Brain microvascular endothelial cell (primary cell): ENCODE measurements at regions not wholly inside any gene's neighbourhood (a gene's known extent, or its start where the extent isn't known, plus 50 kb on each side); places are given as distances from the start of the nearest gene placed in this dataset.

Experiments
- DNase-seq: peaks from one replicate; pipeline ENCODE4 v3.0.0-alpha.2; 2020
- H3K27ac ChIP-seq: fragments of 250-450 bp; sonication (Bioruptor Pico); 2 replicates; pipeline ENCODE4 v1.5.1; 2020; ENCODE audit warnings: mild to moderate bottlenecking, moderate library complexity
- H3K27me3 ChIP-seq: fragments of 250-450 bp; sonication (Bioruptor Pico); replicated peaks from 2 replicates; pipeline ENCODE4 v1.5.1; 2020; ENCODE audit warnings: mild to moderate bottlenecking
- H3K36me3 ChIP-seq: fragments of 250-450 bp; sonication (Bioruptor Pico); replicated peaks from 2 replicates; pipeline ENCODE4 v1.5.1; 2020; ENCODE audit warnings: mild to moderate bottlenecking
- H3K4me3 ChIP-seq: 2 replicates; pipeline ENCODE4 v1.5.1; 2011; ENCODE audit warnings: low read depth, mild to moderate bottlenecking, control low read depth, low read length, moderate library complexity
- in situ Hi-C: cut with HindIII; loops from 2 replicates; pipeline ENCODE4 v1.10.0; 2017; ENCODE audit warnings: low sequenced_read_pairs, low pct_ligation_motif_present
- TF ChIP-seq, protein P1 (sequence below): IDR thresholded peaks from 2 replicates; pipeline ENCODE4 v1.5.1; 2011; ENCODE audit warnings: low read depth, mild to moderate bottlenecking, moderate library complexity, low read length, control low read depth, inconsistent platforms; ENCODE audit errors: missing control alignments

DNA sequence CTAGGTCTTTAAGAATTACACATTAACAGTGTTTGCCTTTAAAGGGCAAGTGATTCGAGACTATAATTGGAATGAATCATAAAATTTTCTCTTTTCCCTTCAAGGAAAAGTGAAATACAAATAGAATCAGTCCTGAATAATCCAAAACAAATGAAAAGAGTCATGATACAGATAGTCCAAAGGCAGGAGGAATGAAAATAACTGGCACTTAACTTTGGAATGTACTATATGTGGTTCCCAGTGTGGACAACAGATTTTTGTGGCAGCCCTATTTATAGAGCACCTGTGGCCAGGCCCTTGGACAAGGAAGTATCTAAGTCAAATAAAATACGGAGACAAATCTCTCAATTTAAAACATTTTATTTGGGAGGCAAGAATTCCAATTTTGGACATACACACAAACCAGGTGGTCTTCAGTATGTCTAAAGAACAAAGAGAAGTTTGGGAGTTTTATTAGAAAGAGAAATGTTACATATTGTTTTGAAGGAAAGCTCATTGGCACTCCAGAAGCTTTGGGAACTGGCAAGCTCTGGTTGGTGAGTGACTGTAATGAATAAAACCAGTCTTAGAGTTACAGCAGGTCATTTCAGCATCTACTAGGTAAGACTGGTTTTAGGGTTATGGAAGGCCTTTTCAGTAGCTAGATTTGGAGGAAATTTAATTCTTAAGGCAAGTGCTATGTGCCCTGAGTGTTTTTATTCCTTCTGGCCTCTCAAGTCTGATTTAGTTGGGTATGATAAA, 116.0 kb upstream of the PAM start:
- H3K27me3 ChIP-seq = no peaks in the 10 kb centered on the region
- in situ Hi-C loops = no loop called here
- no peak for DNase-seq
- H3K4me3 ChIP-seq = no peak overlapping the region
- TF ChIP-seq, protein P1, sequence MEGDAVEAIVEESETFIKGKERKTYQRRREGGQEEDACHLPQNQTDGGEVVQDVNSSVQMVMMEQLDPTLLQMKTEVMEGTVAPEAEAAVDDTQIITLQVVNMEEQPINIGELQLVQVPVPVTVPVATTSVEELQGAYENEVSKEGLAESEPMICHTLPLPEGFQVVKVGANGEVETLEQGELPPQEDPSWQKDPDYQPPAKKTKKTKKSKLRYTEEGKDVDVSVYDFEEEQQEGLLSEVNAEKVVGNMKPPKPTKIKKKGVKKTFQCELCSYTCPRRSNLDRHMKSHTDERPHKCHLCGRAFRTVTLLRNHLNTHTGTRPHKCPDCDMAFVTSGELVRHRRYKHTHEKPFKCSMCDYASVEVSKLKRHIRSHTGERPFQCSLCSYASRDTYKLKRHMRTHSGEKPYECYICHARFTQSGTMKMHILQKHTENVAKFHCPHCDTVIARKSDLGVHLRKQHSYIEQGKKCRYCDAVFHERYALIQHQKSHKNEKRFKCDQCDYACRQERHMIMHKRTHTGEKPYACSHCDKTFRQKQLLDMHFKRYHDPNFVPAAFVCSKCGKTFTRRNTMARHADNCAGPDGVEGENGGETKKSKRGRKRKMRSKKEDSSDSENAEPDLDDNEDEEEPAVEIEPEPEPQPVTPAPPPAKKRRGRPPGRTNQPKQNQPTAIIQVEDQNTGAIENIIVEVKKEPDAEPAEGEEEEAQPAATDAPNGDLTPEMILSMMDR = no peak
- no peaks in the 10 kb centered on the region for H3K36me3 ChIP-seq
- H3K27ac ChIP-seq = no peak overlapping the region

DNA sequence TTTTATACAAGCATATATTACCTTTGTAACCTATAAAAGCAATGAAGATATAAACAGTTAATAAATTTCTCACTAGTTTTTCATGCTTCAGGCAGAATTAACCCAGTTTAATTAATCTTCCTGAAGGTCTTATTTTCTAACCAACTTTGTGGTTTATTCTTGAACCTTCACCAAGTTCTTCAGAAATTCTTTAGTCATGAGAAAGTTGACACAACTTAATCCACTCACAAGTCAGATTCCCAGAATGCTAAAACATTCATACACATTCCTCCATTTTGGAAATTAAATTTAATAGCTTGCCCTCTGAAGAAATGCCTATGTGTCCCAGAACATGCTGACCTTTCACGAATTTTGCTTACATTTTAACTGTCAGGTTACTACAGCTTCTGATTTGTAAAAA, 105.4 kb upstream of the PAM start:
- no peak overlapping the region for H3K4me3 ChIP-seq
- in situ Hi-C loops = no loop called here
- H3K27me3 ChIP-seq = no peaks in the 10 kb centered on the region
- DNase-seq = no peak
- no peaks in the 10 kb centered on the region for H3K36me3 ChIP-seq
- no peak overlapping the region for H3K27ac ChIP-seq
- TF ChIP-seq, protein P1 = no peak

DNA sequence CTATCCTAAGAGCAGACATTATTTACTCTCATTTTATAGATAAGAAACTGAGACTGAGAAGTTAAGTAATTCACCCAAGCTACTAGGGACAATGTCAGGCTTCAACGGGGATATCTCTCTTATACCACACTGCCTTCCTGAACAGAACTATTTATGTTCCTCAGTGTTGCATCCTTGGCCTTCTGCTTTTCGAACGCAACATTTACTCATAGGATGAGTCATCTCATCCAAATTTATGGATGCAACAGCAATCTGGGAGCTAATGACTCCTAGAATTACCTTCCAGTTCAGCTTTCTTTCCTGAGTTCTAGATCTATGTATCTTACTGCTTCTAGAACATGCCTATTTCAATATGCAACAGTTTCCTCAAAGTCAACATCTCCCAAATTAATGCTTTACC, 103.6 kb upstream of the PAM start:
- Histone ChIP-seq H3K27me3 (no peaks in the 10 kb centered on the region), H3K4me3 (no peak overlapping the region), H3K36me3 (no peaks in the 10 kb centered on the region), H3K27ac (no peak overlapping the region)
- in situ Hi-C loops = no loop called here
- DNase-seq = no peak
- TF ChIP-seq, protein P1 = no peak

DNA sequence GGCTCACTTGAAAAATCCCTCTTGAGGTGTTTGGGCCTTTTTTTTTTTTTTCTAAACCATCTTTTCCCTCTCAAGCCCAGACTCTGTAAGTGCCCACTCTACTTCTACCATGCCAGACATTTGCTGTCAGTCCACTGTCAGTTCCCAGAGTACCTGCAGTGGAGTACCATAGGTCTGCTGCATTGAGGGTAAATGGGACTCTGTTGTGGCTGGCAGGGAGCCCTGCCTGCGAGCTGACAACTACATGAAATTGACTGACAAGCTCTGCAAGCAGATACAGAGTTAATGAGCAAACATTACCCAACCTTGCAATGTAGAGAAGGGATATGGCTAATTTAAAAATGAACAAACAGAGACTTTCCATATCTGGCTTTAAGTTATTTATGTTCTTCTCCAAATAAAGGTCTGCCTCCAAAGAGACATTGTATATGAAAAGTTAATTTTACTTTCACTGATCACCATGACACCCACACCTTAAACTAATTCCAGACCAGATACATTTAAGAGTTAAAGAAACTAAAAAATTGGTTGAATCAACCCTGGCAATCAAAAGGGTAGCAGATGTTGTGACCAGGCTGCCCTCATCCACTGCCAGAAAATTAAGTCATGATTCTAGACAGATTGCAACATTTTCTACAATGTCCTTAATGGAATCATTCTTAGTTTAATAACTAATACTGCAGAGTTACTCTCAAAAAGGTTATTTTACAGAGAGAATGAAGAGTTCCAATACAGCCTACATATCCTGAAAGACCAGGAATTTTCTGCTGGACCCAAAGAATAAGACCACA, 100.4 kb upstream of the PAM start:
- Histone ChIP-seq H3K27ac (no peak overlapping the region), H3K27me3 (no peaks in the 10 kb centered on the region), H3K4me3 (no peak overlapping the region), H3K36me3 (no peaks in the 10 kb centered on the region)
- no peak for DNase-seq
- TF ChIP-seq, protein P1 = no peak
- in situ Hi-C loops = no loop called here

DNA sequence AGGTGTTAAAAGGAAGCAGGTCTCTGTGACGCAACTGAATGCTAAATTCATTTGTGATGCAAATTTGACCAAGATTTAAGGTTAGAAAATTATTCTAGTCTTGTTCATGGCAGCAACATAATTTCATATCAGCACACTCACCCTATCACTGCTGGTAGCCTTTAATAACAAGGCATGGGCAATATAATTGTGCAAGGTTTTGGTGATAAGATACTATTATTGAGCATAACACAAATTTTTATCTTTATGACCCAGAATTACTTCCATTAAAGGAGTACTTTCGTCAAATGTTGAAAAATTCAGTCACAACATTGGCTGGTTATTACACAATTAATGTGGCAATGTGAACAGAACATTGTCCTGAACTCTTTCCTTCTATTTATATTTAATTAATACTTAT, 96.0 kb upstream of the PAM start:
- Histone ChIP-seq H3K4me3 (no peak overlapping the region), H3K36me3 (no peaks in the 10 kb centered on the region), H3K27me3 (no peaks in the 10 kb centered on the region), H3K27ac (no peak overlapping the region)
- TF ChIP-seq, protein P1 = no peak
- DNase-seq = no peak
- in situ Hi-C loops = no loop called here
